ENCODE measurements at regions not wholly inside any gene's neighbourhood (a gene's known extent, or its start where the extent isn't known, plus 50 kb on each side); places are given as distances from the start of the nearest gene placed in this dataset.

DNA sequence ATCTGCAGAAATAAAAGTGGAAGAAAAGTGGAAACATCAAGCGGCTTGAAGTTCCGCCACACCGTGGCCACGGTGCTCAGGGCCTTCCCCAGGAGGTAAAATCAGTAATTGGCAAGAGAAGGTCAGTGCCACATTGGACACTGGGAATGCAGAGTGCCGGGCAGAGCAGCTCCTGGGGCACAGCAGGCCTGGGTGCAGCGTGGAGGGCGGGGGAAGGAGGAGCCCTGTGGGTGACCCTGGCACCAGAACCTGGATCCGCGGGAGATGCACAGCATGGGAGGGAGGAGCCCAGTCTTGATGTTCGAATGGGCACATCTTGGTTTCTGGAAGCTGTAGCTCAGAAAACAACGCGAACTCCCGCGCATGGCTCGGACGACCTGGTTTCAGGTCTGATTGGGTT lies 630.2 kb downstream of the GALR1 start:
- no peak for TF ChIP-seq POLR2A (IDR thresholded peaks at IDR 0.05; ENCODE audit: extremely low read depth, insufficient read length)
- TF ChIP-seq, protein P1, sequence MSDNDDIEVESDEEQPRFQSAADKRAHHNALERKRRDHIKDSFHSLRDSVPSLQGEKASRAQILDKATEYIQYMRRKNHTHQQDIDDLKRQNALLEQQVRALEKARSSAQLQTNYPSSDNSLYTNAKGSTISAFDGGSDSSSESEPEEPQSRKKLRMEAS (IDR thresholded peaks at IDR 0.05; ENCODE audit: low read depth, low read length): no peak
